HepG2 (cell line): ENCODE measurements at regions not wholly inside any gene's neighbourhood (a gene's known extent, or its start where the extent isn't known, plus 50 kb on each side); places are given as distances from the start of the nearest gene placed in this dataset.

Experiments
- ATAC-seq: fragments of 200-7000 bp; cut with Tn5 transposase; 3 replicates; pipeline ENCODE4 v1.9.1; 2020; ENCODE audit warnings: mild to moderate bottlenecking, moderate library complexity
- BruUV-seq: library from RNA; stranded (reverse); fragments of 400-500 nt; replicated peaks from 2 replicates; lab custom pipeline; 2021; lab: Mats Ljungman, UMichigan
- CTCF ChIA-PET: fragments of 300-600 bp; formaldehyde crosslinking; extraction: SDS; loops from one replicate; lab custom pipeline; 2021; ENCODE audit warnings: low total read pairs, inconsistent platforms, low intra/inter-chr PET ratio; lab: Yijun Ruan, JAX
- POLR2A ChIA-PET: fragments of 350-600 bp; sonication (Branson Sonifier 250); formaldehyde crosslinking; loops from one replicate; lab custom pipeline; 2020; ENCODE audit warnings: antibody characterized with exemption, inconsistent platforms; lab: Yijun Ruan, JAX
- DNase-seq: peaks from one replicate; pipeline ENCODE4 v3.0.0-alpha.2; 2015; ENCODE audit warnings: low spot score
- FAIRE-seq: peaks from 3 replicates; lab custom pipeline; 2011; peaks lifted over from hg19 to GRCh38; lab: Jason Lieb, UNC
- H2AFZ ChIP-seq: one replicate; pipeline ENCODE4 v1.6.1; 2011; ENCODE audit warnings: low read length, inconsistent platforms
- H3K27ac ChIP-seq: fragments of 300-600 bp; 3 replicates; pipeline ENCODE4 v1.8.0; 2011; ENCODE audit warnings: mixed run types, mild to moderate bottlenecking, mixed read lengths, low read length, inconsistent platforms; ENCODE audit not compliant: insufficient read depth; ENCODE audit errors: extremely low read length
- H3K27me3 ChIP-seq, 2 experiments: fragments of 200-600 bp in 1 of 2; 2 replicates in 1 of 2; 3 replicates in 1 of 2; pipeline versions ENCODE4 v1.6.0 to v1.8.0; 2011; ENCODE audit warnings: low read length in 2 of 2, mild to moderate bottlenecking in 2 of 2, moderate library complexity in 2 of 2, inconsistent platforms in 1 of 2; ENCODE audit not compliant: insufficient read depth in 2 of 2, control insufficient read depth in 1 of 2
- H3K36me3 ChIP-seq, 2 experiments: fragments of 200-600 bp in 1 of 2; replicated peaks in 1 of 2; 2 replicates in 1 of 2; 3 replicates in 1 of 2; pipeline versions ENCODE4 v1.5.1 to v1.8.0; 2011; ENCODE audit warnings: low read length in 2 of 2, inconsistent platforms in 1 of 2; ENCODE audit not compliant: insufficient read depth in 2 of 2, control insufficient read depth in 1 of 2
- H3K4me1 ChIP-seq: 2 replicates; pipeline ENCODE4 v1.5.1; 2012; ENCODE audit warnings: low read length, inconsistent platforms; ENCODE audit not compliant: insufficient read depth
- H3K4me2 ChIP-seq: 2 replicates; pipeline ENCODE4 v1.6.0; 2011; ENCODE audit warnings: low read depth, low read length, inconsistent platforms
- H3K4me3 ChIP-seq, 3 experiments: fragments of 200-600 bp in 1 of 3; sonication (generic), shearing (Covaris generic) in 1 of 3; replicated peaks in 1 of 3; 2 replicates each; pipeline ENCODE4 v1.5.1; 2011 to 2016; ENCODE audit warnings: low read length in 3 of 3, inconsistent platforms in 2 of 3, low read depth in 2 of 3, mild to moderate bottlenecking in 2 of 3, control low read depth in 1 of 3, mixed read lengths in 1 of 3; ENCODE audit not compliant: insufficient read depth in 1 of 3
- H3K79me2 ChIP-seq: one replicate; pipeline ENCODE4 v1.6.1; 2011; ENCODE audit warnings: low read length, inconsistent platforms; ENCODE audit not compliant: insufficient read depth
- H3K9ac ChIP-seq: 2 replicates; pipeline ENCODE4 v1.6.0; 2011; ENCODE audit warnings: mild to moderate bottlenecking, low read depth, low read length, inconsistent platforms; ENCODE audit not compliant: insufficient read depth
- H3K9me3 ChIP-seq: 2 replicates; pipeline ENCODE4 v1.5.1; 2012; ENCODE audit warnings: mild to moderate bottlenecking, low read length
- H4K20me1 ChIP-seq: 2 replicates; pipeline ENCODE4 v1.6.0; 2011; ENCODE audit warnings: inconsistent platforms, mild to moderate bottlenecking, low read length, moderate library complexity; ENCODE audit not compliant: insufficient read depth
- ARNT ChIP-seq: fragments of 450-650 bp; IDR thresholded peaks from 2 replicates; pipeline ENCODE4 v1.6.1; 2017
- HNF4A ChIP-seq: sonication (generic); formaldehyde crosslinking; IDR thresholded peaks from 2 replicates; pipeline ENCODE4 v1.4.0; 2020; ENCODE audit warnings: missing genetic modification reagents
- MAFK ChIP-seq, 2 experiments: IDR thresholded peaks in 1 of 2; conservative IDR thresholded peaks in 1 of 2; 2 replicates each; pipeline ENCODE4 v1.6.1; 2011; ENCODE audit warnings: improper control_type of control experiment in 2 of 2, low read length in 2 of 2
- MLLT10 ChIP-seq: sonication (generic); formaldehyde crosslinking; IDR thresholded peaks from 2 replicates; pipeline ENCODE4 v1.4.0; 2020; ENCODE audit warnings: missing genetic modification reagents
- NFE2L2 ChIP-seq: fragments of 150-350 bp; IDR thresholded peaks from 2 replicates; pipeline ENCODE4 v1.6.1; 2014; ENCODE audit warnings: low read length
- NFYB ChIP-seq: sonication (generic); formaldehyde crosslinking; IDR thresholded peaks from 2 replicates; pipeline ENCODE4 v1.4.0; 2020; ENCODE audit warnings: missing genetic modification reagents
- ZNF570 ChIP-seq: sonication (generic); formaldehyde crosslinking; IDR thresholded peaks from 2 replicates; pipeline ENCODE4 v1.4.0; 2020; ENCODE audit warnings: mild to moderate bottlenecking, missing genetic modification reagents, borderline replicate concordance
- WGBS: methylation state at CpG from one replicate; pipeline ENCODE4 v1.1.6; 2017; ENCODE audit warnings: low lambda C conversion rate; 5-methylcytosine and 5-hydroxymethylcytosine counted together
- in situ Hi-C: cut with HindIII; loops from 2 replicates; pipeline ENCODE4 v1.10.0; 2017; ENCODE audit warnings: low pct_unique_long_range_greater_than_20kb; ENCODE audit not compliant: extremely low pct_ligation_motif_present
- intact Hi-C: fragments of 100-400 bp; cut with micrococcal nuclease; formaldehyde crosslinking; loops from one replicate; pipeline ENCODE4 v1.10.0; 2022; ENCODE audit not compliant: unreplicated experiment

- FAIRE-seq (no peak), ATAC-seq (no peak), DNase-seq (no peak)
- no peak overlapping the region for H2AFZ ChIP-seq
- H3K4me1 ChIP-seq: peaks cover 17% of the 10 kb centered on the region
- H3K4me2 ChIP-seq: no peak overlapping the region
- no peaks in the 10 kb centered on the region for H4K20me1 ChIP-seq
- in situ Hi-C loops: no loop called here
- H3K27ac ChIP-seq: no peak overlapping the region
- no peak overlapping the region for H3K4me3 ChIP-seq
- ChIA-PET POLR2A (no interaction called here), CTCF (no interaction called here)
- H3K36me3 ChIP-seq: no peaks in the 10 kb centered on the region
- H3K27me3 ChIP-seq: no peaks in the 10 kb centered on the region
- H3K79me2 ChIP-seq: no peaks in the 10 kb centered on the region
- WGBS: 75% methylated on average over 3 of the region's 3 CpGs
- H3K9me3 ChIP-seq: no peaks in the 10 kb centered on the region
- H3K9ac ChIP-seq: no peak overlapping the region
- peak; percentile 13 to 34; a peak in 2 of 4 replicates for TF ChIP-seq MAFK (conservative IDR thresholded peaks at IDR 0.05 in 1 of 2, IDR thresholded peaks at IDR 0.05 in 1 of 2; ENCODE audit: low read length in 2 of 2)
- TF ChIP-seq HNF4A: no peak
- TF ChIP-seq ARNT: no peak
- no peak for TF ChIP-seq ZNF570 (CRISPR knock-in tag)
- TF ChIP-seq NFE2L2: peak; percentile 93
- no TSS peak for BruUV-seq
- intact Hi-C loops: no loop called here
These were observed 86.2 kb downstream of the PSAT1 start for GRCh38 chr9:78383130-78383529.

GRCh38 chr9:78386348-78386747 is 89.4 kb downstream of the PSAT1 start:
- FAIRE-seq: no peak

More at GRCh38 chr9:78386348-78386747, 89.4 kb downstream of the PSAT1 start:
- no peaks in the 10 kb centered on the region for H3K27me3 ChIP-seq
- TF ChIP-seq NFYB (CRISPR knock-in tag) (no peak), MLLT10 (CRISPR knock-in tag) (no peak)
- in situ Hi-C loops (no loop called here), intact Hi-C loops (no loop called here)
- peaks cover 17% of the 10 kb centered on the region for H3K4me1 ChIP-seq
- H4K20me1 ChIP-seq: no peaks in the 10 kb centered on the region
- ATAC-seq (no peak), DNase-seq (no peak)
- H3K79me2 ChIP-seq: no peaks in the 10 kb centered on the region
- WGBS: 100% methylated on average over 1 of the region's 1 CpG
- H2AFZ ChIP-seq: no peak overlapping the region
- no peak overlapping the region for H3K4me3 ChIP-seq
- no TSS peak for BruUV-seq
- no peak overlapping the region for H3K9ac ChIP-seq
- H3K9me3 ChIP-seq: no peaks in the 10 kb centered on the region
- ChIA-PET CTCF (no interaction called here), POLR2A (interaction anchor here (1.0 to 1.5 kb wide), 2 partner anchors 13 to 90 kb away, joined by 3 to 5 read pairs; partner anchors contain the start of gene PSAT1)
- H3K36me3 ChIP-seq: no peaks in the 10 kb centered on the region
- no peak overlapping the region for H3K27ac ChIP-seq
- H3K4me2 ChIP-seq: no peak overlapping the region
